ENCODE measurements at regions not wholly inside any gene's neighbourhood (a gene's known extent, or its start where the extent isn't known, plus 50 kb on each side); places are given as distances from the start of the nearest gene placed in this dataset.

- no peak for DNase-seq (ENCODE audit: low read depth in 2 of 2)
Measured at GRCh38 chr11:19368726-19369375, 128.1 kb upstream of the E2F8 start.

- no peak for DNase-seq (ENCODE audit: low read depth in 2 of 2)
Measured at GRCh38 chr11:19366992-19367709, 126.4 kb upstream of the E2F8 start.

- DNase-seq (ENCODE audit: low read depth in 2 of 2), result no peak
Measured at GRCh38 chr11:19365743-19366410, 125.1 kb upstream of the E2F8 start.

- no peak for DNase-seq (ENCODE audit: low read depth in 2 of 2)
Measured at GRCh38 chr11:19359221-19360000, 118.7 kb upstream of the E2F8 start.

GRCh38 chr11:19357943-19358342 lies 117.2 kb upstream of the E2F8 start:
- DNase-seq (ENCODE audit: low read depth in 2 of 2), result no peak

GRCh38 chr11:19355601-19356000 lies 114.9 kb upstream of the E2F8 start:
- DNase-seq (ENCODE audit: low read depth in 2 of 2), result no peak

GRCh38 chr11:19353287-19353850 lies 112.6 kb upstream of the E2F8 start:
- no peak for DNase-seq (ENCODE audit: low read depth in 2 of 2)

GRCh38 chr11:19352771-19353160 lies 112.0 kb upstream of the E2F8 start:
- DNase-seq (ENCODE audit: low read depth in 2 of 2), result no peak

GRCh38 chr11:19352072-19352770 lies 111.5 kb upstream of the E2F8 start:
- no peak for DNase-seq (ENCODE audit: low read depth in 2 of 2)

GRCh38 chr11:19351426-19351825 lies 110.7 kb upstream of the E2F8 start:
- DNase-seq (ENCODE audit: low read depth in 2 of 2), result no peak

- DNase-seq (ENCODE audit: low read depth in 2 of 2), result no peak
Measured at GRCh38 chr11:19350160-19350559, 109.4 kb upstream of the E2F8 start.

- DNase-seq (ENCODE audit: low read depth in 2 of 2), result no peak
Measured at GRCh38 chr11:19349340-19350025, 108.7 kb upstream of the E2F8 start.

- no peak for DNase-seq (ENCODE audit: low read depth in 2 of 2)
Measured at GRCh38 chr11:19347911-19348310, 107.2 kb upstream of the E2F8 start.

- no peak for DNase-seq (ENCODE audit: low read depth in 2 of 2)
Measured at GRCh38 chr11:19345848-19346681, 105.3 kb upstream of the E2F8 start.

GRCh38 chr11:19345519-19345847 lies 104.7 kb upstream of the E2F8 start:
- no peak for DNase-seq (ENCODE audit: low read depth in 2 of 2)

GRCh38 chr11:19344661-19345518 lies 104.1 kb upstream of the E2F8 start:
- no peak for DNase-seq (ENCODE audit: low read depth in 2 of 2)

GRCh38 chr11:19342036-19342435 lies 101.3 kb upstream of the E2F8 start:
- DNase-seq (ENCODE audit: low read depth in 2 of 2), result no peak

GRCh38 chr11:19338375-19338774 lies 97.6 kb upstream of the E2F8 start:
- no peak for DNase-seq (ENCODE audit: low read depth in 2 of 2)

GRCh38 chr11:19337779-19338178 lies 97.0 kb upstream of the E2F8 start:
- no peak for DNase-seq (ENCODE audit: low read depth in 2 of 2)

All from stimulated activated CD8-positive, alpha-beta memory T cell treated with anti-CD3 and anti-CD28 coated beads, Interleukin-7, amount 100 ng/mL, for 1 hour (primary cell).